Skeletal muscle satellite cell (primary cell): ENCODE measurements at regions not wholly inside any gene's neighbourhood (a gene's known extent, or its start where the extent isn't known, plus 50 kb on each side); places are given as distances from the start of the nearest gene placed in this dataset.
"Not testable (repeated sequence)": the region's sequence is repeated elsewhere in the genome, so short reads cannot be mapped to it uniquely, and the experiment has no call there.

Experiments used
- H3K27me3 ChIP-seq: 2 replicates; pipeline ENCODE4 v1.7.0; 2013; ENCODE audit warnings: low read length; ENCODE audit not compliant: control insufficient read depth, insufficient read depth
- H3K36me3 ChIP-seq: 2 replicates; pipeline ENCODE4 v1.7.0; 2013; ENCODE audit warnings: mild to moderate bottlenecking, control low read depth, low read length; ENCODE audit not compliant: insufficient read depth
- H3K4me1 ChIP-seq: 2 replicates; pipeline ENCODE4 v1.7.0; 2013; ENCODE audit warnings: low read length; ENCODE audit not compliant: control insufficient read depth, insufficient read depth
- H3K4me2 ChIP-seq: 2 replicates; pipeline ENCODE4 v1.7.0; 2013; ENCODE audit warnings: mild to moderate bottlenecking, low read length
- H3K4me3 ChIP-seq: 2 replicates; pipeline ENCODE4 v1.7.0; 2013; ENCODE audit warnings: low read length
- H3K9ac ChIP-seq: 2 replicates; pipeline ENCODE4 v1.7.0; 2013; ENCODE audit warnings: mild to moderate bottlenecking, low read depth, low read length, moderate library complexity
- H3K9me3 ChIP-seq: replicated peaks from 2 replicates; pipeline ENCODE4 v1.7.0; 2013; ENCODE audit warnings: mild to moderate bottlenecking, control low read depth, low read length

DNA sequence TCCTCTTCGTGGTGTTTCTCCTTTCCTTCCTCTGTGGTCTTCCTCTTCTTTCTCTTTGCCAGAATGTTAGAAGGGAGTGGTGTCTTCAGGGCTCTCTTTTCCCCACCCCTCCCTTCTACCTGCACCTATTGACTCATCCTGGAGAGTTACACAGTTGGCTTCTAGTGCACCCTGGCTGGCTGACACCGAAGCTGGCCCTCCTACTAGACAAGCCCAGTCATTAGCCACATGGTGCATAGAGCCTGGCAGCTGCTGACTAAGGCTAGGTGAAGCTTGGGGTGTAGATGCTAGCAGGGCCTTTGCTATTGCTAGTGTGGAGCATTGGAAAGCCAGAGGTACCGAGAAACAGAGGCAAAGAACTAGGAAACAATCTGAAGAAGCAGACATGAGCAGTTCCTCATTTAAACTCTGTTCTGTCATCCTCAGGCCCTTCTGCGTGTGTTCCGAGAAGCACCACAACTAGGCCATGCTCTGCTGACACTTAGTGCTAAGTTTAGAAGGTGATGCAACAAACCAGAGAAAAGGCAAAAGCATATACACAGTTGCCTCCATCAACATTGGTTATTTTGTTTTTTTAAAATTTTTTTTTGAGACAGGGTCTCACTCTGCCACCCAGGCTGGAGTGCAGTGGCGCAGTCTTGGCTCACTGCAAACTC, 213.9 kb downstream of the BAMBI start:
- no peaks in the 10 kb centered on the region for H3K36me3 ChIP-seq

DNA sequence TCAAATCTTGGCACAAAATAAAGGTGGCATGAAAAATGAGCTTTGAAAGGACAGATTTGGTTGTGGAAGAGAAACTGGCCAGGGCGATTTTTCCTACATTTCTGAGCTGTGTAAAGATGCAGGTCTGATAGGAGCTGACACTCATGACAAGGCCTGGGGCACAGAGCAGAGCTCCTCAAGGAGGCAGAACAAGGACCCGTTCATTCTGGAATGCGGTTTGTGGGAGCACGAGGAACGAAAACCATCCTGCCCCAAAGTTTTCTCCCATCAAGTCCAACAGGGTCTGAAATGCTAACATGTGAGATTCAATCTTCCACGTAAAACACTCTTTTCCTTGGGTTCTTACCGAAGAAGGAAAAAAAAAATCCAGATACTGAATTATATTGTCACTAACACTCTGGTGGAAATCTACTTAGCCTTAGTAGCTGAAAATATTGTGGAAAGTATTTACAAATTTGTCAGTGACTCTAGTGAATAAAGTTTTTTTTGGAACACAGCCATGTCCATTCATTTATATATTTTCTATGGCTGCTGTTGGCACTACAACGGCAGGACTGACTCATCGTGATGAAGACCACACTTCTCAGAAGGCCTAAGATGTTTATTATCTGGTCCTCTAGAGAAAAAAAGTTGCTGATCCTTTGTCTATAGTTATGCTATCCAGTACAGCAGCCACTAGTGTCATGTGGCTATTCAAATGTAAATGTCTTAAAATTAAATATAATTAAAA, 215.7 kb downstream of the BAMBI start:
- Histone ChIP-seq H3K4me2 (no peak overlapping the region), H3K9me3 (no peaks in the 10 kb centered on the region), H3K4me1 (peaks cover 4% of the 10 kb centered on the region), H3K27me3 (no peaks in the 10 kb centered on the region), H3K9ac (no peak overlapping the region), H3K4me3 (no peak overlapping the region), H3K36me3 (no peaks in the 10 kb centered on the region)

More for the DNA sequence above, 213.9 kb downstream of the BAMBI start:
- Histone ChIP-seq H3K27me3 (no peaks in the 10 kb centered on the region), H3K4me3 (no peak overlapping the region), H3K9ac (no peak overlapping the region), H3K4me1 (peaks cover 4% of the 10 kb centered on the region), H3K9me3 (no peaks in the 10 kb centered on the region), H3K4me2 (no peak overlapping the region)

GRCh38 chr10:28894146-28894545, 216.8 kb downstream of the BAMBI start:
- Histone ChIP-seq H3K4me1 (peaks cover 4% of the 10 kb centered on the region), H3K27me3 (no peaks in the 10 kb centered on the region), H3K4me2 (no peak overlapping the region), H3K4me3 (no peak overlapping the region), H3K36me3 (no peaks in the 10 kb centered on the region), H3K9me3 (no peaks in the 10 kb centered on the region), H3K9ac (no peak overlapping the region)

- H3K27me3 ChIP-seq, H3K9ac ChIP-seq, H3K9me3 ChIP-seq, H3K4me3 ChIP-seq, H3K4me1 ChIP-seq, H3K36me3 ChIP-seq, H3K4me2 ChIP-seq: not testable (repeated sequence)
Measured at GRCh38 chr10:28895671-28896070, 218.3 kb downstream of the BAMBI start.

DNA sequence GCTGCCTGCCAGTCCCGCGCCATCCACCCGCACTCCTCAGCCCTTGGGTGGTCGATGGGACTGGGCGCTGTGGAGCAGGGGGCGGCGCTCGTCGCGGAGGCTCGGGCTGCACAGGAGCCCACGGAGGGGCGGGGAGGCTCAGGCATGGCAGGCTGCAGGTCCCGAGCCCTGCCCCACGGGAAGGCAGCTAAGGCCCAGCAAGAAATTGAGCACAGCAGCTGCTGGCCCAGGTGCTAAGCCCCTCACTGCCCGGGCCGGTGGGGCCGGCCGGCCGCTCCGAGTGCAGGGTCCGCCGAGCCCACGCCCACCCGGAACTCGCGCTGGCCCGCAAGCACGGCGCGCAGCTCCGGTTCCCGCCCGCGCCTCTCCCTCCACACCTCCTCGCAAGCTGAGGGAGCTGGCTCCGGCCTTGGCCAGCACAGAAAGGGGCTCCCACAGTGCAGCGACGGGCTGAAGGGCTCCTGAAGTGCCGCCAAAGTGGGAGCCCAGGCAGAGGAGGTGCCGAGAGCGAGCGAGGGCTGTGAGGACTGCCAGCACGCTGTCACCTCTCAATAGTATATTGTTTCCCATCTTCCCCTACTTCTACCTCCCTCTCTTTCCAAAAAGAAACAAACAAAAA, 219.6 kb downstream of the BAMBI start:
- H3K4me1 ChIP-seq, H3K9ac ChIP-seq, H3K4me2 ChIP-seq, H3K27me3 ChIP-seq, H3K4me3 ChIP-seq, H3K36me3 ChIP-seq, H3K9me3 ChIP-seq: not testable (repeated sequence)

DNA sequence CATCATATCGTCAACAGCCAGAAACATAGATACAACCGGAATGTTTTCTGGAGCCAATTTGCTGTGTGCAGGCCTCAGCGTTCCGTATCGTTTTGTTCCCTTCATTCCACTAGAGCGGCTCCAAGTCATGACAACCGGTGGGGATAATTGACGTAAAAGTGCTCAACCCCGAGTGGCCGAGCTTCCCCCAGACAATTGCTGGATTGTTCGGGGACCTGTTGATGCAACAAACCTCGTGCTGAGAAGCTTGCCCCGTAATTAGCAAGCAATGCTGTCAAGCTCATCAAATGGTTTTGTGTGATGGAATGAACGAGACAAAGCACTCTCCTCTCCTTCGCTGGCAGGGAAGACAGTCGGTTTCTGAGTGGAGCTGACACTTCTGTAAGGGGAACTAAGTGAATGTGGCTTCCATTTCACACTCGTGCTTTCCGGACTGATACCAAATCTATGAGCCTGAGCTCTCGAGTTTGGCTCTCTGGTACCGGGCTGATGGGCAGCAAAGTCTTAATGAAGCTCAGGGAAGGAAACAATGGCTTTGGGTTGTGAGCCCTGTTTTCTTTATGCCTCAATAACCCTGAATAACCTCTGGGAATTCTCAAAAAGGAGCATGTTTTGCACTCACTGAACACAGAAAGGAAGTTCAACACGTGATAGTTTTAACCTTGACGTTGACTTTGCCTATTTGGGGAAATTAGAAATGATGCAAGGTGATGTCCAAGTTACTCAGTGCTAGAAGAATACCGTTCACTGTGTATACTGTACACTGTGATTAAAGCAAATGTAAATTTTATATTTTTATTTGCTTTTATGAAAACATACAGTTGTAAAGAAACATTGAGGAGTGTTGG, 220.5 kb downstream of the BAMBI start:
- H3K4me1 ChIP-seq: peaks cover 3% of the 10 kb centered on the region
- H3K9ac ChIP-seq: no peak overlapping the region

DNA sequence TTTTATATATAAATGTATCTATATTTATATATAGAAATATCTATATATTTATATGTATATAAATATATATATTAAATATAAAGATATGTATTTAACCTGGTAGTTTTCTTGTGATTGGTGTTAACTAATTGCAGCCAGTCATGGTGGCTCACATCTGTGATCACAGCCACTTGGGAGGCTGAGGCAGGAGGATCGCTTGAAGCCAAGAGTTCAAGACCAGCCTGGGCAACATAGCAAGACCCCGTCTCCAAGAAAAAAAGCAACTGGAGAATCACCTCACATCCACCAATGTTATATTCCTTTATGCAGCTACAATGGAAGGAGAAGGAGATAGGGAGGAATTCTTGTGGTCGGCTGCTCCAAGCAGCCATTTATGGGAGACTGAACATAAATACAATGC, 224.9 kb downstream of the BAMBI start:
- Histone ChIP-seq H3K4me1 (peaks cover 13% of the 10 kb centered on the region), H3K4me2 (no peak overlapping the region), H3K27me3 (no peaks in the 10 kb centered on the region), H3K9me3 (no peaks in the 10 kb centered on the region), H3K36me3 (no peaks in the 10 kb centered on the region), H3K4me3 (no peak overlapping the region), H3K9ac (no peak overlapping the region)

More for the DNA sequence above, 220.5 kb downstream of the BAMBI start:
- no peak overlapping the region for H3K4me3 ChIP-seq
- H3K9me3 ChIP-seq: no peaks in the 10 kb centered on the region
- no peak overlapping the region for H3K4me2 ChIP-seq
- no peaks in the 10 kb centered on the region for H3K36me3 ChIP-seq
- H3K27me3 ChIP-seq: no peaks in the 10 kb centered on the region

DNA sequence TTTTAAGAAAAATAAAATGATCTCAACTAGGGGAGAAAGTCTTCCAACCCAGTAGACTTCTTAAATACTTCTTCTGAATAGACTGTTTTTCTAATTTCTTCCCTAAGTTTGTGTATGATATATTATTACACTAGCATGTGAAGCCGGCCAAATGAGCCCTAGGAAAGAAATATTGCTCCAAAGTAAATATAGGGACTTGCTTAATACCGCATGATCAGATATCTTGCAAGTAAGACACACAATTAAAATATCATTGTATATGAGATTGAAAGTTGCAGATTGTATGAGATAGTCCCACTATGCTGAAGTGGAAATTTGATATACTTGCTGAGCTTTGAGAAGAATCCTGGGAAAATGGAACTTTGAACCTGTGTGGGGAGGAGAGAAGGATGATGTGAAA, 225.7 kb downstream of the BAMBI start:
- Histone ChIP-seq H3K36me3 (no peaks in the 10 kb centered on the region), H3K4me1 (peaks cover 14% of the 10 kb centered on the region), H3K27me3 (no peaks in the 10 kb centered on the region)

GRCh38 chr10:28903736-28904135, 226.4 kb downstream of the BAMBI start:
- H3K9ac ChIP-seq: no peak overlapping the region
- no peak overlapping the region for H3K4me2 ChIP-seq
- no peaks in the 10 kb centered on the region for H3K36me3 ChIP-seq
- H3K4me3 ChIP-seq: no peak overlapping the region
- H3K4me1 ChIP-seq: peaks cover 14% of the 10 kb centered on the region
- H3K27me3 ChIP-seq: no peaks in the 10 kb centered on the region
- H3K9me3 ChIP-seq: no peaks in the 10 kb centered on the region

More for the DNA sequence above, 225.7 kb downstream of the BAMBI start:
- no peaks in the 10 kb centered on the region for H3K9me3 ChIP-seq
- no peak overlapping the region for H3K4me2 ChIP-seq
- H3K4me3 ChIP-seq: no peak overlapping the region
- no peak overlapping the region for H3K9ac ChIP-seq

- no peaks in the 10 kb centered on the region for H3K27me3 ChIP-seq
- no peak overlapping the region for H3K9ac ChIP-seq
- peaks cover 14% of the 10 kb centered on the region for H3K4me1 ChIP-seq
Measured at GRCh38 chr10:28905371-28905770, 228.1 kb downstream of the BAMBI start.

DNA sequence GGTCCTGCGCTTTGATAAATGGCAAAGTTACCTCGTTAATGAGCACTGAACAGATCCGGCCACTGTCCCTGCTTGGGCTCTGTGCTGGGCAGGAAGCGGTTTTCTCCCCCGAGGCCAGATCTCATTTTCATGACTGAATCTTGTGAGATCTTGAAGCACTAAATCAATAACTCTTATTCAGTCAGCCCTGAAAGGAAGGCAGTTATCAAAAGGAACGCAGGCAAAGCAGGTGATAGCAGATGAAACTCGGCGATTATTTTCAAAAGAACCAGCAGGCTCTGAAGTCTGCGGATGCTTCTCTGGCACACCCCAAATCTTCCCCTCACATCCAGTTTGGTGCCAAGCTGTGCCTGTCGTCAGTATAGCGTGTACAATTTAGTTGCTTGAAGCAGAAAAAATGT, 228.7 kb downstream of the BAMBI start:
- Histone ChIP-seq H3K4me3 (no peak overlapping the region), H3K4me1 (peaks cover 18% of the 10 kb centered on the region), H3K9ac (no peak overlapping the region), H3K9me3 (no peaks in the 10 kb centered on the region), H3K4me2 (no peak overlapping the region), H3K27me3 (no peaks in the 10 kb centered on the region), H3K36me3 (no peaks in the 10 kb centered on the region)

More at GRCh38 chr10:28905371-28905770, 228.1 kb downstream of the BAMBI start:
- H3K9me3 ChIP-seq: no peaks in the 10 kb centered on the region
- H3K4me3 ChIP-seq: no peak overlapping the region
- H3K36me3 ChIP-seq: no peaks in the 10 kb centered on the region
- no peak overlapping the region for H3K4me2 ChIP-seq
